Sciatic nerve (tissue), 2 donors: ENCODE measurements at regions not wholly inside any gene's neighbourhood (a gene's known extent, or its start where the extent isn't known, plus 50 kb on each side); places are given as distances from the start of the nearest gene placed in this dataset.

ENCODE experiments used
- ATAC-seq: fragments of 200-7000 bp; cut with Tn5 transposase; one replicate; pipeline ENCODE4 v1.9.1; 2020; ENCODE audit warnings: mild to moderate bottlenecking, moderate library complexity
- DNase-seq: peaks from one replicate; pipeline ENCODE4 v3.0.0-alpha.2; 2020; ENCODE audit warnings: low spot score
- intact Hi-C: fragments of 100-400 bp; cut with DNase I; formaldehyde crosslinking; loops from one replicate; pipeline ENCODE4 v1.14.2; 2022
- donor health status: DM: no; HTN: no; CAD: no.
- donor health status: DM: no; HTN: no; CAD: no.

DNA sequence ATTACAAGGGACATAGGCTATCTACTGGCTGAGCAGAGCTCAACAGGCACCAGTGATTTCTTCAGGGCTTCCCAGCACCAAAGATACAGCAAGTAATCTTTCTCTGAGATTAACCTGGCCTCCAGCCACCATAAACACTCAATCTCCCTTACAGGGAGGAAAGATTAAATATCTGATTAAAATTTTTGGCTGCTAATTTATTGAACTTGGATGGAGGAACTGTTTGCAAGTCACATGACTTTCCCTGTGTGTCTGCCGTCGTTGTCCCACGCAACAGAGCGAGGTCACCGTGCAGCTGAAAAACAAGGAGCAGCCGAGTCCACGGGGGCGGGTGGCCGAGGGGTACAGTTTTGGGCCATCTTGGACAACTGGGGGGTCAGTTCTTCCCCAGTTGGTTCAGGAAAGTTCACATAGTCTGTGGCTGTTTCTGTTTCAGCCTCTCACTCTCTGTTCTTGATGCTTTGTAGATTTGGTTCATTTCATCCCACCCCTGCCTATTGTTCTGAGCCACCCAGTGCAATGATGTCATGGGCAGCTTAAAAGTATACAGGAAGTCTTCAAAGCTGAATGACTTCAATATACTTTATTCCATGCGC lies 186.8 kb upstream of the CTAGE1 start:
- intact Hi-C loops = no loop called here
- peak; percentile 80 for ATAC-seq
- no peak for DNase-seq

DNA sequence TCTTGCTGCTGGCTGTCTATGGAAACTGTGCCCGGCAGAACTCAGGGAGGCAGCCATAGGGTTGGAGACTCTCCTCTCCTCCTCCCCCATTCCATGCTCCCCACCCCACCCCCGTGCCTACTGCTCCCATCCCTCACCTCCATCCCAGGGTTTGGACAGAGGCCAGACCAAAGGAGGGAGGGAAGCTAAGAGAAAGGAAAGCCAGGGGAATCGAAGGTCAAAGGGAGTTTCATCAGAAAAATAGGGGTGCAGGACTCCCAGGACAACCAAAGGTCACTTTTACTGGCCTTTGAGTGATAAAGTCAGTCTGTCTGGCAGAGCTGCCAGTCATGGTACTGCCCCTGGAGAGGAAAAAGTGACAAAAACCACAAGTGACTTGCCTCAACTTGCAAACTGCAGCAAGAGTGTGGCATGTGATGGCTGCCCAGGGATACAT lies 187.3 kb upstream of the CTAGE1 start:
- no peak for DNase-seq
- ATAC-seq = no peak
- intact Hi-C loops = no loop called here

DNA sequence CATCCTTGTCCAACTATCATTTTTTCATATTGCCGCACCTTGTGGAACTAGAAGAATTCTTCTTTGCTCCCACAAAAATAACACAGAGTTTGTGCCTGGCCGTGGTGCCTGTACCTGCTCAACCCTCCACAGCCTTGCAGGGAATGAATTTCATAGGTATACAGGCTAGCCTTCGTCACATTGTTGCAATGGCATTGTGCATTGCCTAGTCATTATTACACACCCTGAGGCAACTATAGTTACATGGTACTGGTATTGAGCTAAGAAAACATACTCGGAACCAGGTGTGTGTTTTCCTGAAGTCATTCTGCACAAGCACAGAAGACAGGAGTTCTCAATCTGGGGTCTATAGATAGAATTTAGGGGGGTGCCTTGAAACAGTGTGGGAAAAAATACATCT lies 188.0 kb upstream of the CTAGE1 start:
- intact Hi-C loops = no loop called here
- ATAC-seq (no peak), DNase-seq (no peak)

DNA sequence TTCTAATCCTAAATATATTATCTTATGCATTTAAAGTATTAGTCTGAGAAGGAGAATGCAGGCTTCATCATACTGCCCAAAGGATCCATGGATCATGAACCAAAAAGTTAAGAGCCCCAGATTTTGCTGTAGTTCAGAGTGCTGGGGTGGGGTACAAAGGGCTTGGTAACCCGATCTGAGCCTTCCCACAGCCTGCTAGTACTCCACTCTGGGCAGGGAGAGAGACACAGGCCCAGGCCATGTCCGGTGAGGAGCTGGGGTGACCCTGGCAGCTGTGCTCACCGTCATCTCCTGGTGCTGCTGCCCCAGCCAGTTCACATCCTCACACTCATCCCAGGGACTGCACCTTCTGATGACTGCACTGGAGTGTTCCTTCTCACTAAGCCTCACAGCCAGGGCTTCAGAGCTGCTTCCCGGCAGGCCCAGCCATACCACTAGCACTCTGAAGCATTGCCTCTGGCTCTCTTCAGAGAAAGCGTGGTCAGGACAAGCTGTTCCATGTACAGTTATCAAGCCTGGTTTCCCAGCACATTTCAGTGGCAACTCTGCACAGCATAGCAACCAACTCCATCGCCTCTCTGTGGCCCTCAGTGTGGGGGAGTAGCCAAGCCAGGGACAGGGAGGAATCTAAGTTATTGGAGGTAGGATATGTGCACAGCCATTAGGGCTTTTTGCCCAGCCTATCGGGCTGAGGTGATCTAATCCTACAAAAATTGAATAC lies 189.0 kb upstream of the CTAGE1 start:
- ATAC-seq = no peak

DNA sequence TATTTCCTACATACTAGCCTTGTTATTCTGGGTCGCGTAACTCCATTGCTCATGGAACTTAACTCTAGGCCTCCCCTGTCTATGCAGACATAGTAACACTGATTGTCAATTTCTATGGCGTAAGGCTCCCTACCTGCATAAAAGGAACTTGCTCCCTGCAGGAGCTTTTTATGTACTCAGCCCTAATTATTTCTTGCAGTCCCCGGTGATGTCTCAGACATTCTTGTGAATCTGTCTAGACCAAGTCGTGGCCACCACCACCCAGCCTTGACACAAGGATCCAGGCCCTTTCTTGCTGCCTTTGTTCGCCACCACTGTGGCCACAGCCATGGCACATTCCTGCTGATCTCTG lies 189.5 kb upstream of the CTAGE1 start:
- intact Hi-C loops = no loop called here
- ATAC-seq = no peak

More for the DNA sequence above, 189.0 kb upstream of the CTAGE1 start:
- DNase-seq = no peak
- intact Hi-C loops = no loop called here

DNA sequence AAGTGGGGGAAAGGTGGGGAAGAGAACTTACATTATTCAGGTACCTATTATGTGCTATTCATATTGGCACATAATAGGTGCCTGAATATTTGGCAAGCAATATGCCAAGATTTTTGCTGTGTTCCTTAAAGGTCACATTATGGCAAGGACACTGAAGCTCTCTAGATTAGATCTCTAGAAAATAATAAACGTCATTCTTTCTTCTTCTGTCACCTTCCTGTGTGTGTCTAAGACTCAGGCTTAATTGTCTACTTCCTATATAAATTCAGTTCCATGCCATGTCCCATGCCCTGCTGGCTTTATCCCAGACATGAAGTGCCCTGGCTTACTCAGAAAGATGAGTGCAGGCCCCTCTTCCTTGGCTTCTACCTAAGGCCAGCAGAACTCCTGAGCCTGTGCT lies 191.1 kb upstream of the CTAGE1 start:
- no peak for ATAC-seq
- DNase-seq = no peak
- intact Hi-C loops = no loop called here

More for the DNA sequence above, 189.5 kb upstream of the CTAGE1 start:
- DNase-seq = no peak

DNA sequence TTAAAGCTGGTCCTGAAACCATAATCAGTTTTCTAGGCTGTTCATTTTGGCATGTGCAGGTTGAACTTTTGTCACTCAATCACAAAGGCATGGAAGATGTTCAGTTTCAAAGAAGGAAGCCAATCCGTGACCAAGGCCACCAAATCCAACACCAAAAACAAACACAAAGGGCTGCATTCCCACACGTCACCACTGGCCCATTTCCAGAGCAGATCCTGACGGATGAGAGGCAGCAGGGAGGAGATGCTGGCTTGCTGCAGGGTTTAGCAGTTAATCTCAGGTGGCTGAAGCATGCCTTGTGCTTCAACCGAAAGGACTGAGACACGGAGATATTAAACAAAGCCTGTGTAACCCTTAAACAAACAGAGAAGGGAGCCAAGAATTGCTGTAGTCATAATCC lies 191.9 kb upstream of the CTAGE1 start:
- ATAC-seq (peak; percentile 27), DNase-seq (no peak)
- intact Hi-C loops = no loop called here

DNA sequence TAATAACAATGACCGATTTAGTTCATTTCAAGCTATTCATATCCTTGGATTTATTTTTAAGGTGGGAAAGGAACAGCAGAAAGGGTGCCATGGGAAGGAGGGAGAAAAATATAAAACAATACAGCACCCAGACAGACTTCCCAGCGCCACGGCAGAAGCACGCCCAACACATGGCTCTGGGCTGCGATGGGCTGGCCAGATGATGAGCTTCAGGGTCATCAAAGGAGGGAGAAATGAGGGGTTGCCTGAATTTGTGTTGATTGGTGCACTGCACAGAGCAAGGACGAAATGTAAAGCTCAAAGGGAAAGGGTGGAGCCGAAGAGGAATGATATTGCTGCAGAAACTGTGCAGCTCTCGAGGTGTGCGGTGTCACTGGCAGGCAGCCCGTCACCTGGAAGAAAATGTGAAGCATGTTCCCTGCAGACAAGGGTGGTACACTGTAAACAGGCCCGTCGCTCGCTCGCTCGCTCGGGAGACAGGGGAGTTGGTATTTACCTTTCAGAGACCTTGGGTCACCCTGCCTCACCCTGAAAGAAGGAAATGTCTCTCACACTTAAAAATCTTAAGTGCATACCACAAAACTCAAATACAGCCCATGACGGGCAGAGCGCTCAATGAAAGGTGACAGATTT lies 195.5 kb upstream of the CTAGE1 start:
- intact Hi-C loops = no loop called here
- no peak for DNase-seq
- no peak for ATAC-seq

DNA sequence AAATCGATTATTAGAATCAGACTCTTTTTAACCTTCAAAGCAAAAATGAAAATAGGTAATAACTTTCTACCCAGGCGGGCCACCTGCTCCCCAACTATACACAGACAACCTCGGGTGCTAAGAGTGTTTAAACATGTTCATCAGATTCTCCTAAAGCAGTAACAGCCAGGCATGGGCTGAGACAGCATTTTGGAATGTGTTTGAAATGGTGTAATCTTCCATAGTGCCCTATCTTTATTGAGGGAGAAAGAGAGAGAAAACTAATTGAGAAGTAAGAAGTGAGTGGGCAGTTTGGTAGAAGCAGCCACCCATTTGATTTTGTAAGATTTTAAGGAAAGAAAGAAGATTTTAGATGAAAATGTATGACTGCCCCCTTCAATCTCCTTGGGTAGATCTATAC lies 196.1 kb upstream of the CTAGE1 start:
- DNase-seq = no peak
- ATAC-seq = no peak

DNA sequence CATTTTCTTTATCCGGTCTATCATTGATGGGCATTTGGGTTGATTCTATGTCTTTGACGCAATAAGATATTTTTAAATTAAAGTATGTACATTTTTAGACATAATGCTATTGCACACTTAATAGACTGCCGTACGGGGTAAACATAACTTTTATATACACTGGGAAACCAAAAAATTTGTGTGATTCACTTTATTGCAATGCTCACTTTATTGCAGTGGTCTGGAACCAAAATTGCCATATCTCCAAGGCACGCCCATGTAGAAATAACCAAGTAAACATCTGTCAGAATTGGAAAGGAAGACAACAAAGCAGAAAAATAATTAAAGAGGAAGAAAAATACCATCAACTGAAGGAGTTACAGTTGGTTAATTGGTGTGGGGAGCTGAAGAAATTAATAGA lies 205.8 kb upstream of the CTAGE1 start:
- no peak for ATAC-seq
- intact Hi-C loops = no loop called here
- DNase-seq = no peak

More for the DNA sequence above, 196.1 kb upstream of the CTAGE1 start:
- intact Hi-C loops = no loop called here

DNA sequence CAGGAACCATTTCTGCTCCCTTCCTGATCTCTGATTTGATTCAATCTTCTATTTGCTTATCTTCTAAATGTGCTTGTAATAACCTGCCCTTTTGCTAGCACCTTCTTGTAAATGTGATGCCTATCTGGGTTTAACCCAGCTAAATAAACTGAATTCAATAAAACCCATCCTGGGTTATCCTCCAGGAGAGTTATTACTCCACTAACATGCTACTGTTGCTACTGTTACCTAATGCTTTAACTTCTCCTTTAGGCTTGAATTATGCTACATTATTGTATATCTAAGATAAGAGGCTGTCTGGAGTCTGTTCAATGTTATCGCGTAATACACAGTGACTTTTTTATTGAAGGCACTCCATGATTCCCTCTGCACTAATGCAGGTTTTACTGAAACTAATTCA lies 206.5 kb upstream of the CTAGE1 start:
- intact Hi-C loops = no loop called here
- ATAC-seq (no peak), DNase-seq (no peak)

DNA sequence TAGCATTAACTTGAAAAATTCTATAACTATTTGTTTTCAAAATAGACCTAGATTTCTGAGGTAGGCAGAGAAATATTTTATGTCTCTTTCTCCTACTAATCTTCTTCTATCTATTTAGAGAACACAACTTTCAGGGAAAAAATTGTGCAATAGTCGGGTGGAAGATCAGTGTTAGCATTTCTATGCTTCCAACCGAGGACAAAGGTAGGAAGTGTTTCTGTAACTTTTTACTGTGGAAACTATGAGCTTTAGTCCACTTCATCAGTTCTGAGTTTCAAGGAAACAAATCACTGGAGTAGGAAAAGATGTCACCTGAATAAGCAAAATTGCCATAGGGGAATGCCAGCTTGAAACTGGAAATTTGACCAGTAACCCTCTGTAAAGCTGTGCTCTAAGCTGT lies 207.7 kb upstream of the CTAGE1 start:
- intact Hi-C loops = no loop called here
- ATAC-seq = no peak

DNA sequence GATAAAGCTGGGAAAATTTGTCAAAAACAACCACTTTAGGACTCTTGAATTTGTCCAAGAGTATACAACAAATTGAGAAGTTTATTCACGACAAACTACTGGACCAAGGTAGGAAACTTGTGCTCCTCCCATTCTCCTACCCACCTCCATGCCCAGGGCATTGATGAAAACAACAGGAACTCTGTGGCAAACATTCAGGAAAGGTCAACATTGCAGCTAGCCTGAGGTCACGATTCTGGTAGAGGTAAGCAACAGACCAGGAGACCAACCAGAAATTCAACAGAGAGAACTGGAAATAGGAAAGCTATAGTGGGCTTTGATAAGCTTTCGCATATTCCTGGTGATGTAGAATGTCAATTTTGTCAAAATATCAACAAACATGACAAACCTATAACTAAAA lies 209.1 kb upstream of the CTAGE1 start:
- ATAC-seq (no peak), DNase-seq (no peak)
- intact Hi-C loops = no loop called here

More for the DNA sequence above, 207.7 kb upstream of the CTAGE1 start:
- DNase-seq = no peak

DNA sequence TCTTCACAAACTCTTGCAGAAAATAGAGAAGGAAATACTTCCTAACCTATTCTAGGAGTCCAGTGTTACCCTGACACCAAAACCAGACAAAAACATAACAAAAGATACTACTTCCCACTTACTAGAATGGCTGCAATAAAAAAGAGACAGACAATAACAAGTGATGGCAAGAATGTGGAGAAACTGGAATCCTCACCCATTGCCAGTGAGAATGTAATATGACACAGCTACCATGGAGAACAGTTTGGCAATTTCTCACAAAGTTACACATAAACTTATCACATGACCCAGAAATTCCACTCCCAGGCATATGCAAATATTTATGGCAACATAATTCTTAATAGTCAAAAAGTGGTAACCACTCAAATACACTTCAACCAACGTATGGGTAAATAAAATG lies 209.8 kb upstream of the CTAGE1 start:
- DNase-seq (no peak), ATAC-seq (no peak)
- intact Hi-C loops = no loop called here

DNA sequence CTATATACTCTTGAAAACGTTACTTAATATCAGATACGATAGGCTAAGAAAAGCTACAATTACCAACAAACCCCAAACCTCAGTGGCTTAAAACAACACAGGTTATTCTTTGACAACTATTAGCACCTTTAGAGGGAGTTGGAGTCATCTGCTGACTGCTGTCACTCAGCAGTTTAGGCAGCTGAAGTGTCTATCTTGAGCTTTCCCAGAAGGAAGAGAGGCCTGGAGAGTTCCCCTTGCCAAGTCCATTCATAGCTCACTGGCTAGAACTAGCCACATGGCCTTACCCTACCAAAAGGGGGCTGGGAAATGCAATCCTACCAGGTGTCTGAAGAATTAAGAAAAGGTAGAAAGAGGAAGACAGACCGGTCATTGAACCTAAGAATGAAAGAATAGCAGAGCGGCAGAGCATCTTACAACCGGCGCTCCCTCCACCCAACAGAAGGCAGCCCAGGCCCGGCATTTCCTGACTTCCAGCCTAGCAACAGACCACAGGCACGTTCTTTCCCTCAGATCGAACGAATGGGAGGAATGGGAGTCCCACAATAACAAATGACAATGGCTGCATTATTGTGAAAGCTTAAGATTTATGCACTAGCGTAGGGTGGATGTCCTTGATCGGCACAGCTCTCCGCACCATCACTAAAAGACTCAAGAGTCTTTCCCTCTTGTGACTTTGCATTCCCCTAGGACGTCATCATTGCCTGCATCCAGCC lies 211.2 kb upstream of the CTAGE1 start:
- intact Hi-C loops = no loop called here
- no peak for ATAC-seq
- no peak for DNase-seq

DNA sequence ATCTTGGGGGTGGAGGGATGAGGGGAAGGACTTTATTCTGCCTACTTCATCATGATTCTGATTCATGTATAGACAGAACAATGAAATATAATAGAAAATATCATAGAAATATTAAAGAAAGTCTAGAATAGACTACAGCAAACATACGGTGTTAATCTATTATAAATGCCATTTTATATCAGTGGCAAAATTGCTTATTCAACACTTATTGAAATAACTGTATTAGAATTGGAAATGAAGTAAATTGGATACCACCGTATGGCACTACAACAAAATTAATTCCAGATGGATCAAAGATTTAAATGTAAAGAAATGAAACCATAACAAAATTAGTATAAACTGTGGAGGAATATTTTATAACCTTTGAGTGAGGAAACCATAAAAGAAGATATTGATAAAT lies 213.3 kb upstream of the CTAGE1 start:
- intact Hi-C loops = no loop called here
- no peak for DNase-seq
- ATAC-seq = no peak

DNA sequence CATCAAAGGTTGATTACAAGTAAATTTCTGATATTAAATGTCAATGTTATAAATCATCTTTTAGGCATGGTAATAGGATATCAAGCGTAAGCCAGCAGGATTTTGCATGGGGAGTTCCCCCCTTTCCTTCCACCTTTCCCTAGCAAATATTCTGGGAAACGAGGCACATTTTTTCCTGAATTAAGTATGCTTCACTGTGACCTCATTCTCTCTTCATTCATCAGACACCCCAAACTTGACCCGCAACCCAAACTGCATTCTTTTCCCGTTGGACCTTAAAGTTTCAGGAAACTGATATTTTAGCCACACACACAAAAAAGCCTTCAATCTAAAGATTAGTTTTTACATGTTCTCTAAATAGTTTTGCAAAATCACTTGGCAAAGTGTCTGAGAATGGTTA lies 214.5 kb upstream of the CTAGE1 start:
- intact Hi-C loops = no loop called here
- ATAC-seq (no peak), DNase-seq (no peak)

DNA sequence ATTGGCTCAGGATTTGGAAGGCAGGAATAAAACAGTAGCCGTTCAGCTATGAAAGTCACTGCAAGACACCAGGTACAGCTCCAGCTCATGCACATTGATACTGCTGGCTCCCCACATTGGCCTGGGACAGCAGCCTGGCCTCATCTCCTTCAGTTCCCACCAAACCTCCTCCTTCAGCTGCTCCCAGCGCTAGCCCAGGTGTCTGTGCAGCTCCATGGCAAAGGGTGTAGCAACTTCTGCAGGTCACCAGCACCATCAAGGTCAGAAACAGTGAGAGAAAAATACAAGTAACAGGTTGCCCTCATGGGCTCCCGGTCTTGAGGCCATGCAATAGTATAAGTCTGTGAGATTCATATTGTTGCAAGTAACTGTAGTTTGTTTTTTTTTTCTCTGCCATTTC lies 216.7 kb upstream of the CTAGE1 start:
- intact Hi-C loops = no loop called here
- no peak for ATAC-seq
- DNase-seq = no peak

DNA sequence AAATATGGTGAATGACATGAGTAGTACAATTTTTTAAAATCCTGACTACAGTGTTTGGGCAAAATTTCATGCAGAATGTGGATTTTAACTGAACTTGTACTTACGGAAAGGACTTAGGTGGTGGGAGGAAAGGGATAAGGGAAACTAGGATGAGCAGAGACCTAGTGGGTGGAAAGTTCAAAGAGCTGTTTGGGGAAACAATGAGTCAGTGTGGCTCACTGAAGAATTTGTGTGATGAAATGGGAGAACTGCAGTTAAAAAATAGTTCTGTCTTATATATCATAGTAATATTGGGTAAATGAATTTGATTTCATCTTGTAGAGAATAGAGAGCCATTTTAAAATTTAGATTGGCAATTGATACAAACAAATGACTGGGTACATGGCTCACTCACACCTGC lies 220.1 kb upstream of the CTAGE1 start:
- no peak for ATAC-seq
- intact Hi-C loops = no loop called here
- no peak for DNase-seq

DNA sequence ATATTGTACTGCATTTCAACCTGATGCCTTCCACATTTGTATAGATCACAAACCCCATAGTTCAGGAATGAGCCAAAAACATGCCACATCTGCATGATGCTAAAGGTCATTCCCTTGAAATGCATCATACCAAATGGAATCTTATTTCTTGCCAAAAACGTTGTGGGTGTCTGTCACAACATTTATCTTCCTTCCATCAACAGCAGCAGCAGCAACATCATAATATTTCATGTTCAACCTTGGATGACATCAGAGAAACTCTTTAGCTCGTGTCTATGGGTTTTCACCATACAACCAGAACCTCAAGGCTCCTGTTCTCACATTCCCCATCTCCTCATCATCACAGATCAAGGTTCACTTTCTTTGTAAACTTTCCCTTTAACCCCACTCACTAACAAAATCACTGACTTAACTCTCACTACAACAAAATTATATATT lies 221.3 kb upstream of the CTAGE1 start:
- DNase-seq (no peak), ATAC-seq (no peak)
- intact Hi-C loops = no loop called here
